ENCODE measurements at regions not wholly inside any gene's neighbourhood (a gene's known extent, or its start where the extent isn't known, plus 50 kb on each side); places are given as distances from the start of the nearest gene placed in this dataset.

GRCh38 chr3:79824166-79824565 lies 56.4 kb upstream of the ROBO1 start:
- intact Hi-C loops (cut with DNase I) = no loop called here
- no peaks in the 10 kb centered on the region for H3K4me1 ChIP-seq
- ATAC-seq (no peak), DNase-seq (no peak)
- H3K27me3 ChIP-seq = no peaks in the 10 kb centered on the region
- no peak for TF ChIP-seq CTCF (IDR thresholded peaks at IDR 0.05)
- no peak overlapping the region for H3K4me3 ChIP-seq
- no peaks in the 10 kb centered on the region for H3K36me3 ChIP-seq
- no peak overlapping the region for H3K27ac ChIP-seq
- H3K9me3 ChIP-seq = no peaks in the 10 kb centered on the region

GRCh38 chr3:79822076-79822475 lies 54.3 kb upstream of the ROBO1 start:
- DNase-seq = no peak
- no peak for ATAC-seq
- TF ChIP-seq CTCF (IDR thresholded peaks at IDR 0.05) = no peak
- Histone ChIP-seq H3K36me3 (no peaks in the 10 kb centered on the region), H3K27me3 (no peaks in the 10 kb centered on the region), H3K27ac (no peak overlapping the region), H3K4me3 (no peak overlapping the region), H3K4me1 (no peaks in the 10 kb centered on the region), H3K9me3 (no peaks in the 10 kb centered on the region)
- intact Hi-C loops (cut with DNase I) = no loop called here

GRCh38 chr3:79820089-79820488 lies 52.3 kb upstream of the ROBO1 start:
- intact Hi-C loops (cut with DNase I) = no loop called here
- H3K9me3 ChIP-seq = peaks cover 6% of the 10 kb centered on the region
- TF ChIP-seq CTCF (IDR thresholded peaks at IDR 0.05) = no peak
- ATAC-seq = no peak
- H3K4me3 ChIP-seq = no peak overlapping the region
- no peaks in the 10 kb centered on the region for H3K36me3 ChIP-seq
- no peaks in the 10 kb centered on the region for H3K27me3 ChIP-seq
- no peaks in the 10 kb centered on the region for H3K4me1 ChIP-seq
- DNase-seq = no peak
- H3K27ac ChIP-seq = no peak overlapping the region

GRCh38 chr3:79818015-79818414 lies 50.2 kb upstream of the ROBO1 start:
- H3K36me3 ChIP-seq = no peaks in the 10 kb centered on the region
- no peak overlapping the region for H3K4me3 ChIP-seq
- no peak overlapping the region for H3K27ac ChIP-seq
- TF ChIP-seq CTCF (IDR thresholded peaks at IDR 0.05) = no peak
- no peaks in the 10 kb centered on the region for H3K4me1 ChIP-seq
- ATAC-seq = no peak
- H3K27me3 ChIP-seq = no peaks in the 10 kb centered on the region
- intact Hi-C loops (cut with DNase I) = no loop called here
- peaks cover 6% of the 10 kb centered on the region for H3K9me3 ChIP-seq
- DNase-seq = no peak

Measured in upper lobe of right lung (tissue), 1 donor.